ENCODE measurements at regions not wholly inside any gene's neighbourhood (a gene's known extent, or its start where the extent isn't known, plus 50 kb on each side); places are given as distances from the start of the nearest gene placed in this dataset.

GRCh38 chr1:30129421-30130055 is 593.8 kb downstream of the MATN1 start:
- Mint-ChIP-seq H3K4me1 (ENCODE audit: low read depth) (no peaks in the 10 kb centered on the region), H3K27me3 (ENCODE audit: low read depth) (no peaks in the 10 kb centered on the region), H3K4me3 (no peak overlapping the region), H3K27ac (no peak overlapping the region), H3K36me3 (ENCODE audit: insufficient read depth in 2 of 2) (no peaks in the 10 kb centered on the region), H3K9me3 (no peaks in the 10 kb centered on the region)
- DNase-seq (no peak), ATAC-seq (replicated peaks in 1 of 2) (no peak)

DNA sequence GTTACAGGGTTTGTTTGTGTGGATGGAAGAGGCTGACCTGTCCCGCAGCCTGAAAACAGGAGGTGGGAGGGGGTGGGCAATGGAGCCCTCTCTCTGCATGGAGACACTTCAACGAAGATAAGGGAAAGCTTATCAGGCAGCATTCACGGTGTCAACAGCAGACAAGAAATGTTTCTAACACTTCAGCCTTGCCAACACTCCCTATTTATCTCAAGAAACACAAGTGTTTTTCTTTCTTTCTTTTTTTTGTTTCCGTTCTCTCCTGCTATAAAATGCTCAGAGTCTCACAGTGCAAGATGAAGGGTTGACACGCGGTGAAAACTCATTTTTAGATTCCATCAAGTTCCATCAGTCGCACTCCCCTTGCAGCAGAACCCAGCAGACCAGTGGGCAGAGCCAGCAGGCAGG is 594.4 kb downstream of the MATN1 start:
- H3K4me3 Mint-ChIP-seq, result no peak overlapping the region
- H3K9me3 Mint-ChIP-seq, result no peaks in the 10 kb centered on the region
- ATAC-seq (replicated peaks in 1 of 2), result no peak
- no peaks in the 10 kb centered on the region for H3K36me3 Mint-ChIP-seq (ENCODE audit: insufficient read depth in 2 of 2)
- no peak for DNase-seq
- H3K4me1 Mint-ChIP-seq (ENCODE audit: low read depth), result no peaks in the 10 kb centered on the region
- H3K27ac Mint-ChIP-seq, result no peak overlapping the region
- H3K27me3 Mint-ChIP-seq (ENCODE audit: low read depth), result no peaks in the 10 kb centered on the region

GRCh38 chr1:30126848-30127247 is 596.5 kb downstream of the MATN1 start:
- ATAC-seq (replicated peaks in 1 of 2) (no peak), DNase-seq (no peak)
- Mint-ChIP-seq H3K27me3 (ENCODE audit: low read depth) (no peaks in the 10 kb centered on the region), H3K36me3 (ENCODE audit: insufficient read depth in 2 of 2) (no peaks in the 10 kb centered on the region), H3K27ac (no peak overlapping the region), H3K4me1 (ENCODE audit: low read depth) (no peaks in the 10 kb centered on the region), H3K9me3 (no peaks in the 10 kb centered on the region), H3K4me3 (no peak overlapping the region)

DNA sequence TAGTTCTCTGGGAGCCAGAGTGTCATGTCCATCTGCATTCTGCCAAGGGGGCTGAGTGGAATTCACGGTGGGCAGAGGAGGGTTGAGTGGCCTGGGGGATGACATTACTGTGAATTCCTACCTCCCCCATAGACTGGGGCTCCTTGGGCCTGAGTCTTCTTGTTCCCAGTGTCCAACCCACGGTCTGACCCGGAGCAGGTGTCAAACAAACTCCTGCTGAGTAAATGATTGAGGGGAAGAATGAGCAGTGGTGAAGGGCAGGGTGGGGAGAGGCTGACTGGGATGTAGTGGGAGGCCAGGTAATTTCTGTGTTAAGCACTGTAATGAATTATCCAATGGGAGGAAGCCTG is 597.6 kb downstream of the MATN1 start:
- ATAC-seq (replicated peaks in 1 of 2) (no peak), DNase-seq (no peak)
- Mint-ChIP-seq H3K27me3 (ENCODE audit: low read depth) (no peaks in the 10 kb centered on the region), H3K27ac (no peak overlapping the region), H3K4me3 (no peak overlapping the region), H3K36me3 (ENCODE audit: insufficient read depth in 2 of 2) (no peaks in the 10 kb centered on the region), H3K4me1 (ENCODE audit: low read depth) (no peaks in the 10 kb centered on the region), H3K9me3 (no peaks in the 10 kb centered on the region)

DNA sequence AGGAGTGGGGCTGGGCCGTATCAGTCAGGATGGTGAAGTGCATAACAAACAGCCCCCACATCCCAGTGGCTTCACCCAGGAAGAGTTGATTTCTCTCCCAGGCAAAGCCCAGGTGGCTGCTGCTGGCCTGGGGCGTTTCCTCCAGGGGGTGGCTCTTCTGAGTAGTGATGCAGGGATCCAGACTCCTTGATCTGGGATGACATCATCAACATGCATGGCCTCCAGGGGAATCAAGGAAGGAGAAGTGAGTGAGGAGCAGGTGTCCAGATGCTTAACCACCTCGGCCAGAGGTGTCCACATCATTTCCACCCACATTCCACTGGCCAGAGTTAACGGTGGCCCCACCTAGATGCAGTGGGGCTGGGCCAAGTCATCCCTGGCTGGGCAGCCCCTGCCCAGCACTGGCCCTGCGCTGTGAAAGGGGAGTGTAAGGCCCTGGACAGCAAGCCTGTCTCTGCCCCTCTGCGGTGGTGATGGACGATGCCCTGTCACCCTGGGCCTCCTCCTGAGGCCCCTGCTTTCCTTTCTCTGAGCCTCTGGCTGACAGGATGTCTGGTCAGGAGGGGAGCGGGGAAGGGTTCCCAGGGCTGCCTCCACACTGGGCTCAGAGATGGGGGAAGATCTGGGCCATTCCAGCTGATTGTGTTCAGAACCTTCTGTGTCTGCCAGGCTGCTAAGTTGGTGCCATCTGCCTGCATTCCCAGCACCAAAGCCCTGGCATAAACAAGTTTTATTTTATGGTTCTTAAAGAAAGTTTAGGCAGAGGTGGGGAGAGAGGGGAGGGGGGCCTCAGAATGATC is 598.2 kb downstream of the MATN1 start:
- Mint-ChIP-seq H3K27ac (no peak overlapping the region), H3K9me3 (no peaks in the 10 kb centered on the region), H3K36me3 (ENCODE audit: insufficient read depth in 2 of 2) (no peaks in the 10 kb centered on the region), H3K27me3 (ENCODE audit: low read depth) (no peaks in the 10 kb centered on the region), H3K4me1 (ENCODE audit: low read depth) (no peaks in the 10 kb centered on the region), H3K4me3 (no peak overlapping the region)
- ATAC-seq (replicated peaks in 1 of 2) (no peak), DNase-seq (no peak)

- H3K4me3 Mint-ChIP-seq, result no peak overlapping the region
- no peaks in the 10 kb centered on the region for H3K36me3 Mint-ChIP-seq (ENCODE audit: insufficient read depth in 2 of 2)
- DNase-seq (no peak), ATAC-seq (replicated peaks in 1 of 2) (no peak)
- H3K4me1 Mint-ChIP-seq (ENCODE audit: low read depth), result no peaks in the 10 kb centered on the region
- no peaks in the 10 kb centered on the region for H3K9me3 Mint-ChIP-seq
- no peaks in the 10 kb centered on the region for H3K27me3 Mint-ChIP-seq (ENCODE audit: low read depth)
- no peak overlapping the region for H3K27ac Mint-ChIP-seq
These were observed 599.5 kb downstream of the MATN1 start for GRCh38 chr1:30123896-30124295.

DNA sequence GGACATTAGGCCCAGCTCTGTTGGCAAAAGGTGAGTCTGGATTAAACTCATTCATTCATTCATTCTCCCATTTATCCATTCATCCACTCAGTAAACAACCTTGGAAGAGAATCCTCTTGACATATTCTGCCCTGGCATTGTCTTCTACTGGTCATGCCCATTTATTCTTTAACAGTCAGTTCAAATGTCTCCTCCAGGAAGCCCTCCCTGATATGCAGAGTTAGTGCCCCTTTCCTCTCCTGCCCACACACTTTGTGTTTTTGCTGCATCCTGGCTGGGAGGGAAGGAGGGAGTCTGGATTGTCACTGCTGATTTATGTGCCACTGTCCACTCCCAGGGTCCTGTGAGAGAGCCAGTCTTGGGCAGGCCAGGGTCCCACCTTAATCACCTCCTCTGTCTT is 600.3 kb downstream of the MATN1 start:
- ATAC-seq (replicated peaks in 1 of 2), result no peak
- Mint-ChIP-seq H3K36me3 (ENCODE audit: insufficient read depth in 2 of 2) (no peaks in the 10 kb centered on the region), H3K27me3 (ENCODE audit: low read depth) (no peaks in the 10 kb centered on the region)

GRCh38 chr1:30120245-30121000 is 603.0 kb downstream of the MATN1 start:
- Mint-ChIP-seq H3K36me3 (ENCODE audit: insufficient read depth in 2 of 2) (no peaks in the 10 kb centered on the region), H3K9me3 (no peaks in the 10 kb centered on the region), H3K4me3 (no peak overlapping the region), H3K4me1 (ENCODE audit: low read depth) (no peaks in the 10 kb centered on the region), H3K27me3 (ENCODE audit: low read depth) (no peaks in the 10 kb centered on the region), H3K27ac (no peak overlapping the region)
- DNase-seq (no peak), ATAC-seq (replicated peaks in 1 of 2) (no peak)

More for the DNA sequence above, 600.3 kb downstream of the MATN1 start:
- Mint-ChIP-seq H3K4me3 (no peak overlapping the region), H3K27ac (no peak overlapping the region), H3K9me3 (no peaks in the 10 kb centered on the region), H3K4me1 (ENCODE audit: low read depth) (no peaks in the 10 kb centered on the region)
- no peak for DNase-seq

GRCh38 chr1:30117685-30118084 is 605.7 kb downstream of the MATN1 start:
- Mint-ChIP-seq H3K4me3 (no peak overlapping the region), H3K4me1 (ENCODE audit: low read depth) (no peaks in the 10 kb centered on the region), H3K27me3 (ENCODE audit: low read depth) (no peaks in the 10 kb centered on the region), H3K9me3 (no peaks in the 10 kb centered on the region), H3K27ac (no peak overlapping the region), H3K36me3 (ENCODE audit: insufficient read depth in 2 of 2) (no peaks in the 10 kb centered on the region)
- no peak for DNase-seq
- ATAC-seq (replicated peaks in 1 of 2), result no peak

- no peaks in the 10 kb centered on the region for H3K4me1 Mint-ChIP-seq (ENCODE audit: low read depth)
- H3K9me3 Mint-ChIP-seq, result no peaks in the 10 kb centered on the region
- peak; percentile 22 to 36 for DNase-seq
- no peaks in the 10 kb centered on the region for H3K36me3 Mint-ChIP-seq (ENCODE audit: insufficient read depth in 2 of 2)
- ATAC-seq (replicated peaks in 1 of 2), result peak in 1 of 2 donors; percentile 35
- H3K4me3 Mint-ChIP-seq, result no peak overlapping the region
- no peak overlapping the region for H3K27ac Mint-ChIP-seq
- peaks cover 34% of the 10 kb centered on the region for H3K27me3 Mint-ChIP-seq (ENCODE audit: low read depth)
These were observed 612.0 kb downstream of the MATN1 start for GRCh38 chr1:30111431-30111830.

DNA sequence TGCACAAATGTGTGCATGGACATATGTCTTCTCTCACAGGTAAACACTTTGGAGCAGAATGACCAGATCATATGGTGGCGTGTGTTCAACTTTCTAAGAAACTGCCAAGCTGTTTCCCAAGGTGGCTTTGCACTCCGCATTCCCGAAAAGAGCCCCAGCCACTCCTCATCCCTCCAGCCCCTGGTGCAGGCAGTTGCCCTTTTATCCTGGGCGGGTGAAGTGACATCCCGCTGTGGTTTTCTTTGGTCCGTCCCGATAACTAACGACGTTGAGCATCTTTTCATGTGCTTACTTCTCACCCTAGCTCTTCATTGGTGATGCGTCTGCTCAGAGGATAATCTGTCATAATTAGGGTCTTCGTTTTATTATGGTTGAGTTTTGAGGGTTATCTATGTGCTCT is 612.5 kb downstream of the MATN1 start:
- Mint-ChIP-seq H3K27me3 (ENCODE audit: low read depth) (peaks cover 34% of the 10 kb centered on the region), H3K4me1 (ENCODE audit: low read depth) (no peaks in the 10 kb centered on the region), H3K36me3 (ENCODE audit: insufficient read depth in 2 of 2) (no peaks in the 10 kb centered on the region), H3K9me3 (no peaks in the 10 kb centered on the region), H3K4me3 (no peak overlapping the region), H3K27ac (no peak overlapping the region)
- DNase-seq, result no peak
- ATAC-seq (replicated peaks in 1 of 2), result no peak

GRCh38 chr1:30109853-30110252 is 613.5 kb downstream of the MATN1 start:
- no peak for ATAC-seq (replicated peaks in 1 of 2)
- peaks cover 34% of the 10 kb centered on the region for H3K27me3 Mint-ChIP-seq (ENCODE audit: low read depth)
- no peaks in the 10 kb centered on the region for H3K9me3 Mint-ChIP-seq
- H3K4me3 Mint-ChIP-seq, result no peak overlapping the region
- H3K36me3 Mint-ChIP-seq (ENCODE audit: insufficient read depth in 2 of 2), result no peaks in the 10 kb centered on the region
- no peak for DNase-seq
- no peak overlapping the region for H3K27ac Mint-ChIP-seq
- H3K4me1 Mint-ChIP-seq (ENCODE audit: low read depth), result no peaks in the 10 kb centered on the region

GRCh38 chr1:30108186-30108585 is 615.2 kb downstream of the MATN1 start:
- Mint-ChIP-seq H3K4me3 (no peak overlapping the region), H3K27ac (no peak overlapping the region)

More at GRCh38 chr1:30108186-30108585, 615.2 kb downstream of the MATN1 start:
- H3K4me1 Mint-ChIP-seq (ENCODE audit: low read depth), result no peaks in the 10 kb centered on the region
- no peak for DNase-seq
- no peak for ATAC-seq (replicated peaks in 1 of 2)
- no peaks in the 10 kb centered on the region for H3K9me3 Mint-ChIP-seq
- H3K36me3 Mint-ChIP-seq (ENCODE audit: insufficient read depth in 2 of 2), result no peaks in the 10 kb centered on the region
- H3K27me3 Mint-ChIP-seq (ENCODE audit: low read depth), result peaks cover 34% of the 10 kb centered on the region

All from activated T-cell treated with anti-CD3 and anti-CD28 coated beads, Interleukin-2, amount 50 U/mL, for 72 hours (primary cell).